ENCODE measurements at regions not wholly inside any gene's neighbourhood (a gene's known extent, or its start where the extent isn't known, plus 50 kb on each side); places are given as distances from the start of the nearest gene placed in this dataset.
A peak's percentile ranks its signal among the peaks of the same experiment; 100 is the strongest.

DNA sequence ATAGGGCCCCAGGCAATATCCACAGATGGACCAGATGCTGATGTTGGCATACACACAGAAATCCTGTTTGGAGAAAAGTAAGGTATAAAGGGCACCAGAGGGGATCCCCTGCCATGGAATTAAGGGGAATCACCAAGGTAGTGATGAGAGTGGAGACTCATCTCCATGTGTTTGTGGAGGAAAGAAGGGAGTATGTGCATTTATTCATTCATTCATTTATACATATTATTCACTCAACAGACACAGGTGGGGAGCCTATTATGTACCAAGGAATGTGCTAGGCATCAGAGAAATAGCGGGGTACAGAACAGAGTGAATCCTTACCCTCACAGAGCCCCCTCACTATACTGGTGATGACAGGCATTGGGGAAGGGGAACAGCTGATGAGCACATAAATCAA is 116.8 kb upstream of the IL12B start:
- DNase-seq = no peak
- no peak overlapping the region for H3K4me3 Mint-ChIP-seq
- TF ChIP-seq, protein P1, sequence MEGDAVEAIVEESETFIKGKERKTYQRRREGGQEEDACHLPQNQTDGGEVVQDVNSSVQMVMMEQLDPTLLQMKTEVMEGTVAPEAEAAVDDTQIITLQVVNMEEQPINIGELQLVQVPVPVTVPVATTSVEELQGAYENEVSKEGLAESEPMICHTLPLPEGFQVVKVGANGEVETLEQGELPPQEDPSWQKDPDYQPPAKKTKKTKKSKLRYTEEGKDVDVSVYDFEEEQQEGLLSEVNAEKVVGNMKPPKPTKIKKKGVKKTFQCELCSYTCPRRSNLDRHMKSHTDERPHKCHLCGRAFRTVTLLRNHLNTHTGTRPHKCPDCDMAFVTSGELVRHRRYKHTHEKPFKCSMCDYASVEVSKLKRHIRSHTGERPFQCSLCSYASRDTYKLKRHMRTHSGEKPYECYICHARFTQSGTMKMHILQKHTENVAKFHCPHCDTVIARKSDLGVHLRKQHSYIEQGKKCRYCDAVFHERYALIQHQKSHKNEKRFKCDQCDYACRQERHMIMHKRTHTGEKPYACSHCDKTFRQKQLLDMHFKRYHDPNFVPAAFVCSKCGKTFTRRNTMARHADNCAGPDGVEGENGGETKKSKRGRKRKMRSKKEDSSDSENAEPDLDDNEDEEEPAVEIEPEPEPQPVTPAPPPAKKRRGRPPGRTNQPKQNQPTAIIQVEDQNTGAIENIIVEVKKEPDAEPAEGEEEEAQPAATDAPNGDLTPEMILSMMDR (IDR thresholded peaks at IDR 0.05) = no peak
- H3K36me3 Mint-ChIP-seq (ENCODE audit: low read depth) = no peaks in the 10 kb centered on the region
- H3K27me3 Mint-ChIP-seq (ENCODE audit: insufficient read depth) = peaks cover 5% of the 10 kb centered on the region
- no peaks in the 10 kb centered on the region for H3K9me3 Mint-ChIP-seq
- H3K27ac Mint-ChIP-seq = no peak overlapping the region
- peaks cover 31% of the 10 kb centered on the region for H3K4me1 Mint-ChIP-seq (ENCODE audit: low read depth)

DNA sequence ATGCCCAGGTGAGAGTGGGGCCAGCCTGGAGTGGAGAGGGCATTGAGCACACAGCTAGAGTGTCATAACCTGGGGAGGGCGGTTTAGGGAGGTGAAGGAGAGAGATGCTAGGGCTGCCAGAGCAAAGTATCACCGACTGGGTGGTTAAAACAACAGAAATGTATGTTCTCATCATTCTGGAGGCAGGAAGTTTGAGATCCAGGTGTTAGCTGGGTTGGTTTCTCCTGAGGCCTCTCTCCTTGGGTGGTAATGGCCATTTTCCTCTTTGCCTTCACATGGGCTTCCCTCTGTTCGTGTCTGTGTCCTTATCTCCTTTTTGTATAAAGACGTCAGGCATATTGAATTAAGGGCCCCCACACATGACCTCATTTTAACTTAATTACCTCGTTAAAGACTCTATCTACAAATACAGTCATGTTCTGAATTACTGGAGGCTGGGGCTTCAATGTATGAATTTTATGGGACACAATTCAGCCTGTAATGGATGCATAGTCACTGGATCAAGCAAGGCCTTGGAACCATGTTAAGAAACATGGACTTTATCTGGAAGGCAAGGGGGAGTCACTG is 118.6 kb upstream of the IL12B start:
- TF ChIP-seq, protein P1 (IDR thresholded peaks at IDR 0.05) = no peak
- no peak overlapping the region for H3K4me3 Mint-ChIP-seq
- DNase-seq = no peak
- H3K4me1 Mint-ChIP-seq (ENCODE audit: low read depth) = peaks cover 37% of the 10 kb centered on the region
- H3K36me3 Mint-ChIP-seq (ENCODE audit: low read depth) = no peaks in the 10 kb centered on the region
- H3K9me3 Mint-ChIP-seq = no peaks in the 10 kb centered on the region
- H3K27me3 Mint-ChIP-seq (ENCODE audit: insufficient read depth) = peaks cover 5% of the 10 kb centered on the region
- no peak overlapping the region for H3K27ac Mint-ChIP-seq

GRCh38 chr5:159449925-159450324 is 119.6 kb upstream of the IL12B start:
- H3K27me3 Mint-ChIP-seq (ENCODE audit: insufficient read depth) = peaks cover 6% of the 10 kb centered on the region
- peaks cover 37% of the 10 kb centered on the region for H3K4me1 Mint-ChIP-seq (ENCODE audit: low read depth)
- TF ChIP-seq, protein P1 (IDR thresholded peaks at IDR 0.05) = no peak
- no peak overlapping the region for H3K27ac Mint-ChIP-seq
- no peaks in the 10 kb centered on the region for H3K9me3 Mint-ChIP-seq
- H3K4me3 Mint-ChIP-seq = no peak overlapping the region
- no peak for DNase-seq
- H3K36me3 Mint-ChIP-seq (ENCODE audit: low read depth) = no peaks in the 10 kb centered on the region

GRCh38 chr5:159450417-159450816 is 120.1 kb upstream of the IL12B start:
- TF ChIP-seq, protein P1 (IDR thresholded peaks at IDR 0.05) = no peak
- H3K36me3 Mint-ChIP-seq (ENCODE audit: low read depth) = no peaks in the 10 kb centered on the region
- DNase-seq = no peak
- H3K27me3 Mint-ChIP-seq (ENCODE audit: insufficient read depth) = peaks cover 6% of the 10 kb centered on the region
- H3K27ac Mint-ChIP-seq = peak overlapping the region; percentile 61
- H3K4me1 Mint-ChIP-seq (ENCODE audit: low read depth) = peaks cover 37% of the 10 kb centered on the region
- H3K9me3 Mint-ChIP-seq = no peaks in the 10 kb centered on the region
- no peak overlapping the region for H3K4me3 Mint-ChIP-seq

DNA sequence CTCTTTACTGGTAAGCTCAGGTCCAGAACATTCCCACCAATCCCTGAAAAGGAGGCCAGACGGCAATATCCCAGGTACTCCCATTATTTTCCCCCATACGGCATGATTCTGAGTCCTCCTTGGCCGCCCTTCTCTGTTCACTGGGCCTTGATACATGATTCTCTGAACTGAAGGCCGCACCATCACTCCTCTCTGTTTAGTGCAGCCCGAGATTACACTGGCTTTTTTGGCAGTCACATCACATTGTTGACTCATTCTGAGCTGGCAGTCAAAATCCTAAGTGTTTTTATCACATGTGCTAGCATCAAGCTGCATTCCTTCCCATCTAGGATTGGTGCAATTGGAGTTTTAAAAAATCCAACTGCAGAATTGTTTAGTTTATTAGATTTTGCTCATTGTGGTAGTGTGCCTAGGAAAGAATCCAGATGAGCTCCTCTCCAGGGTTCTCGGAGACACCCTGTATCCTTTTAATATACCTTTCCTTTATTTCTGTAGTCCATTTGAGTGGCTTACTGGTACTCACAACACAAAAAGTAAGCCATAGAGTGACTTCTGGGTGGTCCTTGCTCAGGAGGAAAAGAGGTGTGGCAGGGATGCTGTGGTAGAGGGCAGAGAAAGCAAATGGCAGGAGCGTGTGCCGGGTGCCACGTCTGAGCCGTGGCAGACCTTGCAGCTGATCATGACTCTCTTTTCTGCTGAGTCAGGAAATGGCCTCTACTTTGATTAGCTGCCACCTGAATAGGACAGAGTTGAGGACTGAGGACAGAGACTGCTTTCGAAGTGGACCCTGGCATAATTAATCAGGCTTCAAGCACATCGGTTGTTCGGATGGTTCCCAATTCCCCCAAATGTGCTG is 121.1 kb upstream of the IL12B start:
- no peaks in the 10 kb centered on the region for H3K9me3 Mint-ChIP-seq
- H3K36me3 Mint-ChIP-seq (ENCODE audit: low read depth) = no peaks in the 10 kb centered on the region
- DNase-seq = peak; percentile 94
- TF ChIP-seq, protein P1 (IDR thresholded peaks at IDR 0.05) = no peak
- H3K4me1 Mint-ChIP-seq (ENCODE audit: low read depth) = peaks cover 40% of the 10 kb centered on the region
- H3K4me3 Mint-ChIP-seq = peak overlapping the region; percentile 38
- H3K27me3 Mint-ChIP-seq (ENCODE audit: insufficient read depth) = peaks cover 3% of the 10 kb centered on the region
- peak overlapping the region; percentile 89 for H3K27ac Mint-ChIP-seq

Measured in HFFc6 (cell line).